ENCODE measurements at regions not wholly inside any gene's neighbourhood (a gene's known extent, or its start where the extent isn't known, plus 50 kb on each side); places are given as distances from the start of the nearest gene placed in this dataset.

DNA sequence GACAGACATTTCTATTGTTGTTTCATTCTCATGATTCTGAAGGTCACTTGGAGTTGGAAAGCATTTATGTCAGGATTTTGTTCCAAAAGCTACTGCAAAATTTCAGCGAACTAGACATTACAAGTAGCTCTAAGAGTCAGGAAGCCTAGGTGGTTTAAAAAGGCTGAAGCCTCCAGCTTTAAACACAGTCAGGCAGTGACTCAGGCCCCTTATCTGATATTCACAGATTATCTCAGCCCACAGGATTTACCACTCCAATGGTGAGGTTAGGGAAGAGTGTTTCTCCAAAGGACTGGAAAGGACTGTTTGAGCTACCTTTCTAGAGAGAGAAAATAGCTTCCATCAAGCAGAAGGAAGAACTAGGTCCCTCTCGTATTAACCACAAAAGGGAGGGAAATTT, 624.4 kb upstream of the C16orf82 start:
- DNase-seq (ENCODE audit: extremely low read depth in 1 of 4, low spot score in 3 of 4) (no peak), ATAC-seq (no peak), FAIRE-seq (no peak)
- no peak overlapping the region for H3K27ac ChIP-seq (ENCODE audit: extremely low read depth, low read depth, low read length)
- H3K4me2 ChIP-seq (ENCODE audit: insufficient read depth, low read length) = no peak overlapping the region
- WGBS (ENCODE audit: insufficient coverage, low coverage, missing lambda C conversion rate) = 0% methylated on average over 2 of the region's 2 CpGs
- in situ Hi-C loops (cut with MboI) = no loop called here
- POLR2A ChIA-PET = no interaction called here
- CTCF ChIA-PET (ENCODE audit: low intra/inter-chr PET ratio) = no interaction called here
- no peak overlapping the region for H2AFZ ChIP-seq (ENCODE audit: low read depth, low read length)
- H3K4me3 ChIP-seq = no peak overlapping the region
- no peaks in the 10 kb centered on the region for H3K9me3 ChIP-seq (replicated peaks; ENCODE audit: control insufficient read depth, insufficient read depth, low read depth, low read length)
- H3K27me3 ChIP-seq (ENCODE audit: control insufficient read depth in 2 of 2, insufficient read depth in 2 of 2, low read length in 2 of 2) = no peaks in the 10 kb centered on the region
- no peaks in the 10 kb centered on the region for H3K4me1 ChIP-seq (replicated peaks in 1 of 2; ENCODE audit: control insufficient read depth in 2 of 2, insufficient read depth in 2 of 2, low read length in 2 of 2)
- no TSS peak for BruUV-seq (replicated peaks)
- H3K9me1 ChIP-seq (ENCODE audit: control insufficient read depth, insufficient read depth, low read length) = no peaks in the 10 kb centered on the region
- H4K20me1 ChIP-seq (replicated peaks; ENCODE audit: control insufficient read depth, insufficient read depth, low read length) = no peaks in the 10 kb centered on the region
- no peaks in the 10 kb centered on the region for H3K36me3 ChIP-seq (ENCODE audit: control insufficient read depth, insufficient read depth, low read length)
- H3K79me2 ChIP-seq (ENCODE audit: control insufficient read depth, insufficient read depth, low read length) = no peaks in the 10 kb centered on the region
- no peak overlapping the region for H3K9ac ChIP-seq (ENCODE audit: insufficient read depth in 1 of 2, low read depth in 2 of 2, low read length in 2 of 2)
- intact Hi-C loops (cut with micrococcal nuclease) = no loop called here
- TF ChIP-seq U2AF1 (optimal IDR thresholded peaks at IDR 0.05; ENCODE audit: low read depth, low read length) = no peak
- TF ChIP-seq, protein P1, sequence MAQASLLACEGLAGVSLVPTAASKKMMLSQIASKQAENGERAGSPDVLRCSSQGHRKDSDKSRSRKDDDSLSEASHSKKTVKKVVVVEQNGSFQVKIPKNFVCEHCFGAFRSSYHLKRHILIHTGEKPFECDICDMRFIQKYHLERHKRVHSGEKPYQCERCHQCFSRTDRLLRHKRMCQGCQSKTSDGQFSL (CRISPR knock-in tag; IDR thresholded peaks at IDR 0.05) = no peak
- TF ChIP-seq, protein P1 (tag; IDR thresholded peaks at IDR 0.05) = no peak
- no peak for TF ChIP-seq PURB (CRISPR knock-in tag; IDR thresholded peaks at IDR 0.05; ENCODE audit: low read depth)
- TF ChIP-seq NFYB (IDR thresholded peaks at IDR 0.05; ENCODE audit: extremely low read depth, insufficient read length) = no peak
- no peak for TF ChIP-seq SREBF1 (IDR thresholded peaks at IDR 0.05; ENCODE audit: borderline replicate concordance, low read depth, low read length)
- no peak for TF ChIP-seq MYBL2 (IDR thresholded peaks at IDR 0.05; ENCODE audit: low read depth)
- no peak for TF ChIP-seq MYBL2 (CRISPR knock-in tag; IDR thresholded peaks at IDR 0.05; ENCODE audit: borderline replicate concordance)
- TF ChIP-seq ZNF79 (CRISPR knock-in tag; IDR thresholded peaks at IDR 0.05; ENCODE audit: low read depth) = no peak
- TF ChIP-seq, protein P2, sequence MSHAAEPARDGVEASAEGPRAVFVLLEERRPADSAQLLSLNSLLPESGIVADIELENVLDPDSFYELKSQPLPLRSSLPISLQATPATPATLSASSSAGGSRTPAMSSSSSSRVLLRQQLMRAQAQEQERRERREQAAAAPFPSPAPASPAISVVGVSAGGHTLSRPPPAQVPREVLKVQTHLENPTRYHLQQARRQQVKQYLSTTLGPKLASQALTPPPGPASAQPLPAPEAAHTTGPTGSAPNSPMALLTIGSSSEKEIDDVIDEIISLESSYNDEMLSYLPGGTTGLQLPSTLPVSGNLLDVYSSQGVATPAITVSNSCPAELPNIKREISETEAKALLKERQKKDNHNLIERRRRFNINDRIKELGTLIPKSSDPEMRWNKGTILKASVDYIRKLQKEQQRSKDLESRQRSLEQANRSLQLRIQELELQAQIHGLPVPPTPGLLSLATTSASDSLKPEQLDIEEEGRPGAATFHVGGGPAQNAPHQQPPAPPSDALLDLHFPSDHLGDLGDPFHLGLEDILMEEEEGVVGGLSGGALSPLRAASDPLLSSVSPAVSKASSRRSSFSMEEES (CRISPR knock-in tag; IDR thresholded peaks at IDR 0.05) = no peak
- TF ChIP-seq, protein P3, sequence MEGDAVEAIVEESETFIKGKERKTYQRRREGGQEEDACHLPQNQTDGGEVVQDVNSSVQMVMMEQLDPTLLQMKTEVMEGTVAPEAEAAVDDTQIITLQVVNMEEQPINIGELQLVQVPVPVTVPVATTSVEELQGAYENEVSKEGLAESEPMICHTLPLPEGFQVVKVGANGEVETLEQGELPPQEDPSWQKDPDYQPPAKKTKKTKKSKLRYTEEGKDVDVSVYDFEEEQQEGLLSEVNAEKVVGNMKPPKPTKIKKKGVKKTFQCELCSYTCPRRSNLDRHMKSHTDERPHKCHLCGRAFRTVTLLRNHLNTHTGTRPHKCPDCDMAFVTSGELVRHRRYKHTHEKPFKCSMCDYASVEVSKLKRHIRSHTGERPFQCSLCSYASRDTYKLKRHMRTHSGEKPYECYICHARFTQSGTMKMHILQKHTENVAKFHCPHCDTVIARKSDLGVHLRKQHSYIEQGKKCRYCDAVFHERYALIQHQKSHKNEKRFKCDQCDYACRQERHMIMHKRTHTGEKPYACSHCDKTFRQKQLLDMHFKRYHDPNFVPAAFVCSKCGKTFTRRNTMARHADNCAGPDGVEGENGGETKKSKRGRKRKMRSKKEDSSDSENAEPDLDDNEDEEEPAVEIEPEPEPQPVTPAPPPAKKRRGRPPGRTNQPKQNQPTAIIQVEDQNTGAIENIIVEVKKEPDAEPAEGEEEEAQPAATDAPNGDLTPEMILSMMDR (IDR thresholded peaks at IDR 0.05 in 2 of 3, conservative IDR thresholded peaks at IDR 0.05 in 1 of 3; ENCODE audit: insufficient read depth in 2 of 3, low read depth in 1 of 3, low read length in 3 of 3) = no peak
- no peak for TF ChIP-seq PHB2 (IDR thresholded peaks at IDR 0.05; ENCODE audit: low read depth)
- TF ChIP-seq ZNF444 (CRISPR knock-in tag; IDR thresholded peaks at IDR 0.05) = no peak
- TF ChIP-seq SRSF3 (IDR thresholded peaks at IDR 0.05; ENCODE audit: insufficient read depth, low read length) = no peak
- no peak for TF ChIP-seq SRSF7 (optimal IDR thresholded peaks at IDR 0.05; ENCODE audit: low read depth, low read length)
- no peak for TF ChIP-seq BRCA1 (IDR thresholded peaks at IDR 0.05)
- no peak for TF ChIP-seq BRCA1 (CRISPR knock-in tag; IDR thresholded peaks at IDR 0.05)
- TF ChIP-seq SREBF2 (CRISPR knock-in tag; IDR thresholded peaks at IDR 0.05) = no peak
- TF ChIP-seq, protein P4, sequence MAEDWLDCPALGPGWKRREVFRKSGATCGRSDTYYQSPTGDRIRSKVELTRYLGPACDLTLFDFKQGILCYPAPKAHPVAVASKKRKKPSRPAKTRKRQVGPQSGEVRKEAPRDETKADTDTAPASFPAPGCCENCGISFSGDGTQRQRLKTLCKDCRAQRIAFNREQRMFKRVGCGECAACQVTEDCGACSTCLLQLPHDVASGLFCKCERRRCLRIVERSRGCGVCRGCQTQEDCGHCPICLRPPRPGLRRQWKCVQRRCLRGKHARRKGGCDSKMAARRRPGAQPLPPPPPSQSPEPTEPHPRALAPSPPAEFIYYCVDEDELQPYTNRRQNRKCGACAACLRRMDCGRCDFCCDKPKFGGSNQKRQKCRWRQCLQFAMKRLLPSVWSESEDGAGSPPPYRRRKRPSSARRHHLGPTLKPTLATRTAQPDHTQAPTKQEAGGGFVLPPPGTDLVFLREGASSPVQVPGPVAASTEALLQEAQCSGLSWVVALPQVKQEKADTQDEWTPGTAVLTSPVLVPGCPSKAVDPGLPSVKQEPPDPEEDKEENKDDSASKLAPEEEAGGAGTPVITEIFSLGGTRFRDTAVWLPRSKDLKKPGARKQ (CRISPR knock-in tag; IDR thresholded peaks at IDR 0.05) = no peak
- TF ChIP-seq PTRF (tag; IDR thresholded peaks at IDR 0.05) = no peak
